Astrocyte (in vitro differentiated cells and primary cell): ENCODE measurements at regions not wholly inside any gene's neighbourhood (a gene's known extent, or its start where the extent isn't known, plus 50 kb on each side); places are given as distances from the start of the nearest gene placed in this dataset.

Source experiments
- CTCF ChIP-seq: IDR thresholded peaks from 2 replicates; pipeline ENCODE4 v1.5.1; 2011; ENCODE audit warnings: low read depth, mild to moderate bottlenecking, inconsistent platforms, low read length, moderate library complexity; ENCODE audit not compliant: insufficient read depth
- EZH2 ChIP-seq: IDR thresholded peaks from 2 replicates; pipeline ENCODE4 v1.6.1; 2012; ENCODE audit warnings: mild to moderate bottlenecking, low read length, inconsistent platforms; ENCODE audit not compliant: insufficient read depth

- TF ChIP-seq CTCF (no peak), EZH2 (no peak)
These were observed 950.9 kb upstream of the CHORDC1 start for GRCh38 chr11:91173701-91174100.
